ENCODE measurements at regions not wholly inside any gene's neighbourhood (a gene's known extent, or its start where the extent isn't known, plus 50 kb on each side); places are given as distances from the start of the nearest gene placed in this dataset.
A peak's percentile ranks its signal among the peaks of the same experiment; 100 is the strongest.

DNA sequence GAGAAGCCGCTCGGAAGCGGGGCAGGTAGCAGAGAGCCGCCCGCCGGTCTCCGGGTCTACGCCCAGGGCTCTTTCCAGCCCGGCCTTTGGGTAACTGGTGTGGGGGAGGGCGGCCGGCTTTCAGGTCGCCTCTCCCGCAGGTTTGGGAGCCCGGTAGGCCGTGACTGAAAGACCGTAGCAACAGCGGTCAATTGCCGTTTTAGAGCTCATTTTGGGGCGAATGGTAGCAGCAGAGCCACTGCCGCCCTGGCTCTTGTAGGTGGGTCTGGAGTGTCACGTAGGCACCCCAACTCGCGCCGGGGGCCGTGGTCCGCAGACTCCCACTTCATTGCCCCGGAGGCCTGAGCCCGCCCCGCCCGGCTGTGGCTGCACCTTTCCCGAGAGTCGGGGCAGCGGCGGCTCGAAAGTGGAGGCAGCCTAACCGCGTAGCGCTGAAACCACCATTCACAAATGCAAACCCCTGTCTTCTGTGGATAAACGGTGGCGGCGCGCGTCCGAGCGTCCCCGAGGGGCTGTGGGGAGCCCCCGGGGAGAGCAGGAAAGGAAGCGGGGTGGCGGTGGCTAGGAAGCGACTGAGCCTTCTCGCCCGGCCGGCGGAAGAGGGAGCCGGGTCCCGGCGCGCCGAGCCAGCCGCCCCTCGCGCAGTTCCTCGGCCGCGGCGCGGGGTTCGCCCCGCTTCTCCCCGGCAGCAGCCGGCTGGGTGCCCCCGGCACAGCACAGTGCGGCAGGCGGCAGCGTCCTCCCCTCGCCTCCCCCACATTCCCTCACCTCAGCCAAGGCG, 2185.1 kb upstream of the TENM3 start:
- H3K27ac ChIP-seq (ENCODE audit: low read depth in 2 of 2, low read length in 2 of 2): no peak overlapping the region
- no peak for FAIRE-seq

DNA sequence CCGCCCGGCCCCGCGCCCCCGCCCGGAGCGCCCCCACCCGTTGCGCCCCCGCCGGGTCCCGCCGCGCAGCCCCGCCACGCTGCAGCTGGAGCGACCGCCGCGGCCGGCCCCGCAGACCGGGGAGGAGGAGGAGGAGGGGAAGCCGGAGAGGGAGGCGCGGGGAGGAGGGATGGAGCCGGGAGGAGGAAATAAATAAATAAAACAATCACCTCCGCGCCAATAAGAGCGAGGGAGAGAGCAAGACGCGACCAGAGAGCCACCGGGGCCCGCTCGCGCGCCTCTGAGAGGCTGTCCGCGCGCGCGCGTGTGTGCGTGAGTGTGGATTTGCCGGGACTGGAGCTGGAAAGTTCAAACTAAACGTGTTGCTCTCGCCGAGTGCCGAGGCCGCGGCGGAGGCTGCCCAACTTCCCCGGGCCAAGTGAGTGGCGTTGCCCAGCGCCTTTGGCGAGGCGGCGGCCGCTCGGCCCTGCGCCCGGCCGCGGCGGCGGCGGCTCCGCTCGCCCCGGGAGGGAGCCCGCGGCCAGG, 2184.4 kb upstream of the TENM3 start:
- TF ChIP-seq, protein P1, sequence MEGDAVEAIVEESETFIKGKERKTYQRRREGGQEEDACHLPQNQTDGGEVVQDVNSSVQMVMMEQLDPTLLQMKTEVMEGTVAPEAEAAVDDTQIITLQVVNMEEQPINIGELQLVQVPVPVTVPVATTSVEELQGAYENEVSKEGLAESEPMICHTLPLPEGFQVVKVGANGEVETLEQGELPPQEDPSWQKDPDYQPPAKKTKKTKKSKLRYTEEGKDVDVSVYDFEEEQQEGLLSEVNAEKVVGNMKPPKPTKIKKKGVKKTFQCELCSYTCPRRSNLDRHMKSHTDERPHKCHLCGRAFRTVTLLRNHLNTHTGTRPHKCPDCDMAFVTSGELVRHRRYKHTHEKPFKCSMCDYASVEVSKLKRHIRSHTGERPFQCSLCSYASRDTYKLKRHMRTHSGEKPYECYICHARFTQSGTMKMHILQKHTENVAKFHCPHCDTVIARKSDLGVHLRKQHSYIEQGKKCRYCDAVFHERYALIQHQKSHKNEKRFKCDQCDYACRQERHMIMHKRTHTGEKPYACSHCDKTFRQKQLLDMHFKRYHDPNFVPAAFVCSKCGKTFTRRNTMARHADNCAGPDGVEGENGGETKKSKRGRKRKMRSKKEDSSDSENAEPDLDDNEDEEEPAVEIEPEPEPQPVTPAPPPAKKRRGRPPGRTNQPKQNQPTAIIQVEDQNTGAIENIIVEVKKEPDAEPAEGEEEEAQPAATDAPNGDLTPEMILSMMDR (IDR thresholded peaks at IDR 0.05; ENCODE audit: borderline replicate concordance, extremely low read depth, insufficient read depth): no peak
- Histone ChIP-seq H3K4me1 (ENCODE audit: control insufficient read depth in 2 of 3, insufficient read depth in 2 of 3, low read depth in 1 of 3, low read length in 3 of 3) (peaks cover 0 to 7% (median 0%) of the 10 kb centered on the region in 3 donors), H3K36me3 (ENCODE audit: control insufficient read depth in 2 of 3, insufficient read depth in 3 of 3, low read length in 3 of 3) (no peaks in the 10 kb centered on the region), H3K9me3 (ENCODE audit: control insufficient read depth in 2 of 3, insufficient read depth in 1 of 3, low read length in 3 of 3) (no peaks in the 10 kb centered on the region), H3K27me3 (ENCODE audit: control insufficient read depth, insufficient read depth, low read length) (no peaks in the 10 kb centered on the region), H3K4me3 (ENCODE audit: low read length in 3 of 3) (peak overlapping the region in 2 of 3 donors; percentile 17 to 38), H3K9ac (ENCODE audit: low read length in 3 of 3) (no peak overlapping the region), H3K27ac (ENCODE audit: low read depth in 2 of 2, low read length in 2 of 2) (no peak overlapping the region)
- FAIRE-seq: no peak
- intact Hi-C loops (cut with DNase I): no loop called here
- peak; percentile 69 to 90 (median 86) for DNase-seq

More for the DNA sequence above, 2185.1 kb upstream of the TENM3 start:
- no peaks in the 10 kb centered on the region for H3K27me3 ChIP-seq (ENCODE audit: control insufficient read depth, insufficient read depth, low read length)
- H3K4me3 ChIP-seq (ENCODE audit: low read length in 3 of 3): peak overlapping the region in 2 of 3 donors; percentile 28 to 46
- intact Hi-C loops (cut with DNase I): no loop called here
- DNase-seq: peak; percentile 50 to 75 (median 56)
- H3K9ac ChIP-seq (ENCODE audit: low read length in 3 of 3): peak overlapping the region in 1 of 3 donors; percentile 11
- H3K9me3 ChIP-seq (ENCODE audit: control insufficient read depth in 2 of 3, insufficient read depth in 1 of 3, low read length in 3 of 3): no peaks in the 10 kb centered on the region
- TF ChIP-seq, protein P1 (IDR thresholded peaks at IDR 0.05; ENCODE audit: borderline replicate concordance, extremely low read depth, insufficient read depth): no peak
- H3K36me3 ChIP-seq (ENCODE audit: control insufficient read depth in 2 of 3, insufficient read depth in 3 of 3, low read length in 3 of 3): no peaks in the 10 kb centered on the region
- H3K4me1 ChIP-seq (ENCODE audit: control insufficient read depth in 2 of 3, insufficient read depth in 2 of 3, low read depth in 1 of 3, low read length in 3 of 3): peaks cover 0 to 7% (median 0%) of the 10 kb centered on the region in 3 donors

DNA sequence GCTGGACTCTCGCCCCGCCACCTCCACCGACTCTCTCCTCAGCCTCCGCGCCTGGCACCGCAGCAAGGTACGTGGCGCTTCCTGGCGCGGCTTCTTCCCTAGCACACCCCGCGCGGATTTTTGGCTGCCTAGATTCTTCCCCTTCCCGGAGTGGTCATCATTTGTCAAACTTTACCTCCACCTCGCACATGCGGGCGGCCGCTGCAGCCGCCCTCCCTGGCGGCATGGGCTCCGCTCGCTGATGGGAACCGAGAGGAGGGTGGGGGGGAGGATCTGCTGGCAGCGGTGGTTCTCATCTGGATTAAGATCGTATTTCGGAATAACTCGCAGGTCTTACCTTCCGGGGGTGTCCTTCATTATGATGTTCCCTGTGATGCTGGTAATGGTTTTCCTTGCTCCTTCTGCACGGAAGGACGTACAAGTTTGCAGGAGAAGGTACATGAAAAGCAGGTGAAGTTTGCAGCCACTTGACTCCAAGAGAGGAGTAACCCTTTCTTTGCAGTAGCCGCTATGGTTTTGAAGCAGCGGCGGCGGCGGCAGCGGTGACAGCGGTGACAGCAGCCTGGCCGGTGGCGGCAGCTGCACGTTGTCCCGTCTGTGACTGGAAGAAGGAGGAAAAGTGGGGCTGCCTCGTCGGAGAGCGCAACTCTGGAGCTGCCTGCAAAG, 2183.9 kb upstream of the TENM3 start:
- peaks cover 0 to 7% (median 0%) of the 10 kb centered on the region in 3 donors for H3K4me1 ChIP-seq (ENCODE audit: control insufficient read depth in 2 of 3, insufficient read depth in 2 of 3, low read depth in 1 of 3, low read length in 3 of 3)
- no peaks in the 10 kb centered on the region for H3K9me3 ChIP-seq (ENCODE audit: control insufficient read depth in 2 of 3, insufficient read depth in 1 of 3, low read length in 3 of 3)
- H3K27me3 ChIP-seq (ENCODE audit: control insufficient read depth, insufficient read depth, low read length): no peaks in the 10 kb centered on the region
- TF ChIP-seq, protein P1 (IDR thresholded peaks at IDR 0.05; ENCODE audit: borderline replicate concordance, extremely low read depth, insufficient read depth): no peak
- intact Hi-C loops (cut with DNase I): no loop called here
- no peak overlapping the region for H3K27ac ChIP-seq (ENCODE audit: low read depth in 2 of 2, low read length in 2 of 2)
- FAIRE-seq: no peak
- H3K36me3 ChIP-seq (ENCODE audit: control insufficient read depth in 2 of 3, insufficient read depth in 3 of 3, low read length in 3 of 3): no peaks in the 10 kb centered on the region
- H3K9ac ChIP-seq (ENCODE audit: low read length in 3 of 3): peak overlapping the region in 1 of 3 donors; percentile 40
- peak; percentile 48 to 61 (median 54) for DNase-seq
- H3K4me3 ChIP-seq (ENCODE audit: low read length in 3 of 3): peak overlapping the region; percentile 38 to 75 (median 51)

Data from kidney (tissue), 13 donors.